OCI-LY7 (cell line): ENCODE measurements at regions not wholly inside any gene's neighbourhood (a gene's known extent, or its start where the extent isn't known, plus 50 kb on each side); places are given as distances from the start of the nearest gene placed in this dataset.

ENCODE experiments used
- BruUV-seq: library from RNA; stranded (reverse); fragments of 400-500 nt; replicated peaks from 2 replicates; lab custom pipeline; 2021; lab: Mats Ljungman, UMichigan
- CTCF ChIA-PET: fragments of 300-600 bp; sonication (Branson Sonifier 250); formaldehyde crosslinking; loops from one replicate; lab custom pipeline; 2022; ENCODE audit warnings: antibody characterized with exemption; ENCODE audit not compliant: unreplicated experiment; lab: Charles Lee
- POLR2A ChIA-PET: fragments of 300-600 bp; sonication (Branson Sonifier 250); formaldehyde crosslinking; loops from one replicate; lab custom pipeline; 2022; ENCODE audit warnings: antibody characterized with exemption; lab: Charles Lee
- DNase-seq: peaks from one replicate; pipeline ENCODE4 v3.0.0-alpha.2; 2015; ENCODE audit warnings: low spot score
- H2AFZ ChIP-seq: fragments of 200-600 bp; sonication (generic), shearing (Covaris generic); 2 replicates; pipeline ENCODE4 v1.6.1; 2014; ENCODE audit warnings: mild to moderate bottlenecking, antibody characterized with exemption, low read length, moderate library complexity
- H3K27ac ChIP-seq: fragments of 200-600 bp; sonication (generic); 2 replicates; pipeline ENCODE4 v1.5.1; 2014; ENCODE audit warnings: mixed run types, low read depth, mild to moderate bottlenecking, moderate library complexity, low read length, inconsistent platforms; ENCODE audit not compliant: poor library complexity, severe bottlenecking
- H3K36me3 ChIP-seq: fragments of 200-600 bp; sonication (generic); 2 replicates; pipeline ENCODE4 v1.6.1; 2014; ENCODE audit warnings: mild to moderate bottlenecking, antibody characterized with exemption, low read length, moderate library complexity, mixed read lengths; ENCODE audit not compliant: insufficient read depth
- H3K4me1 ChIP-seq: fragments of 200-600 bp; sonication (generic); 2 replicates; pipeline ENCODE4 v1.5.1; 2014; ENCODE audit warnings: mild to moderate bottlenecking, low read length; ENCODE audit not compliant: insufficient read depth, poor library complexity, severe bottlenecking
- H3K4me2 ChIP-seq: fragments of 200-600 bp; sonication (generic); 2 replicates; pipeline ENCODE4 v1.6.1; 2014; ENCODE audit warnings: mild to moderate bottlenecking, low read length
- H3K4me3 ChIP-seq: fragments of 200-600 bp; sonication (generic); 2 replicates; pipeline ENCODE4 v1.5.1; 2014; ENCODE audit warnings: mild to moderate bottlenecking, low read depth, low read length; ENCODE audit not compliant: poor library complexity, severe bottlenecking
- H3K79me2 ChIP-seq: fragments of 200-600 bp; sonication (generic); 2 replicates; pipeline ENCODE4 v1.6.1; 2016; ENCODE audit warnings: low read depth, mild to moderate bottlenecking, low read length, moderate library complexity, mixed read lengths; ENCODE audit not compliant: insufficient read depth
- H3K9me2 ChIP-seq: fragments of 200-600 bp; sonication (generic); 2 replicates; pipeline ENCODE4 v1.6.1; 2016; ENCODE audit warnings: mild to moderate bottlenecking, low read length, mixed read lengths; ENCODE audit not compliant: insufficient read depth
- H3K9me3 ChIP-seq: fragments of 200-600 bp; sonication (generic); 2 replicates; pipeline ENCODE4 v1.6.1; 2014; ENCODE audit warnings: mild to moderate bottlenecking, mixed run types, low read length, mixed read lengths
- H4K20me1 ChIP-seq: fragments of 200-600 bp; sonication (generic); 2 replicates; pipeline ENCODE4 v1.6.1; 2014; ENCODE audit warnings: mild to moderate bottlenecking, antibody characterized with exemption, low read length, moderate library complexity, mixed read lengths; ENCODE audit not compliant: insufficient read depth
- CTCF ChIP-seq: fragments of 200-600 bp; sonication (generic); conservative IDR thresholded peaks from 2 replicates; pipeline ENCODE4 v1.5.1; 2014; ENCODE audit warnings: mild to moderate bottlenecking, antibody characterized with exemption, low read length, moderate library complexity, mixed read lengths
- EZH2phosphoT487 ChIP-seq: fragments of 200-600 bp; sonication (generic); IDR thresholded peaks from 2 replicates; pipeline ENCODE4 v1.6.1; 2018; ENCODE audit warnings: low read depth, borderline replicate concordance, mild to moderate bottlenecking, mixed run types, antibody characterized with exemption, low read length, moderate library complexity, mixed read lengths
- intact Hi-C: fragments of 100-400 bp; cut with micrococcal nuclease; formaldehyde crosslinking; loops from one replicate; pipeline ENCODE4 v1.10.0; 2022; ENCODE audit not compliant: unreplicated experiment

GRCh38 chr6:143583542-143584327 is 72.2 kb upstream of the FUCA2 start:
- Histone ChIP-seq H4K20me1 (no peaks in the 10 kb centered on the region), H3K36me3 (no peaks in the 10 kb centered on the region), H3K4me2 (no peak overlapping the region), H3K79me2 (no peaks in the 10 kb centered on the region), H2AFZ (no peak overlapping the region), H3K4me1 (no peaks in the 10 kb centered on the region), H3K27ac (no peak overlapping the region), H3K9me3 (no peaks in the 10 kb centered on the region), H3K9me2 (no peaks in the 10 kb centered on the region), H3K4me3 (no peak overlapping the region)
- ChIA-PET CTCF (interaction anchor here (0.6 kb wide), 1 partner anchor 26 kb away, joined by 3 read pairs; no protein-coding TSS in a partner anchor), POLR2A (no interaction called here)
- no TSS peak for BruUV-seq
- no peak for DNase-seq
- intact Hi-C loops = no loop called here
- no peak for TF ChIP-seq EZH2phosphoT487
- no peak for TF ChIP-seq CTCF

- Histone ChIP-seq H3K27ac (no peak overlapping the region), H3K9me3 (no peaks in the 10 kb centered on the region), H2AFZ (no peak overlapping the region), H3K4me2 (no peak overlapping the region), H3K4me1 (no peaks in the 10 kb centered on the region), H3K79me2 (no peaks in the 10 kb centered on the region), H3K9me2 (no peaks in the 10 kb centered on the region), H3K36me3 (no peaks in the 10 kb centered on the region), H4K20me1 (no peaks in the 10 kb centered on the region), H3K4me3 (no peak overlapping the region)
- ChIA-PET CTCF (no interaction called here), POLR2A (interaction anchor here (0.6 kb wide), 2 partner anchors 103 to 325 kb away, joined by 3 to 4 read pairs; no protein-coding TSS in a partner anchor)
- BruUV-seq = no TSS peak
- no peak for DNase-seq
- intact Hi-C loops = no loop called here
- no peak for TF ChIP-seq CTCF
- TF ChIP-seq EZH2phosphoT487 = no peak
Measured at GRCh38 chr6:143581835-143582480, 70.4 kb upstream of the FUCA2 start.

GRCh38 chr6:143579703-143580102 is 68.2 kb upstream of the FUCA2 start:
- Histone ChIP-seq H3K9me3 (no peaks in the 10 kb centered on the region), H2AFZ (no peak overlapping the region), H3K4me2 (no peak overlapping the region), H3K27ac (no peak overlapping the region), H4K20me1 (no peaks in the 10 kb centered on the region), H3K36me3 (no peaks in the 10 kb centered on the region), H3K79me2 (no peaks in the 10 kb centered on the region), H3K4me3 (no peak overlapping the region), H3K9me2 (no peaks in the 10 kb centered on the region), H3K4me1 (no peaks in the 10 kb centered on the region)
- TF ChIP-seq EZH2phosphoT487 (no peak), CTCF (no peak)
- DNase-seq = no peak
- intact Hi-C loops = loop anchor here (5.0 to 10.0 kb wide), 2 partner anchors 263 to 635 kb away; partner anchors contain the start of gene LTV1
- CTCF ChIA-PET = no interaction called here
- BruUV-seq = no TSS peak
- POLR2A ChIA-PET = no interaction called here
